Smooth muscle cell (in vitro differentiated cells): ENCODE measurements at regions not wholly inside any gene's neighbourhood (a gene's known extent, or its start where the extent isn't known, plus 50 kb on each side); places are given as distances from the start of the nearest gene placed in this dataset.

ENCODE experiments used
- DNase-seq: peaks from one replicate; lab custom pipeline; 2025; ENCODE audit not compliant: unreplicated experiment; lab: John Stamatoyannopoulos, UW
- H2AFZ ChIP-seq: fragments of 200-600 bp; sonication (generic); 2 replicates; pipeline ENCODE4 v1.6.0; 2016; ENCODE audit warnings: antibody characterized with exemption, low read depth, mild to moderate bottlenecking
- H3F3A ChIP-seq: fragments of 200-600 bp; sonication (generic); 2 replicates; pipeline ENCODE4 v1.6.0; 2017; ENCODE audit warnings: antibody characterized with exemption, low read depth
- H3K27ac ChIP-seq: fragments of 200-600 bp; sonication (generic); 2 replicates; pipeline ENCODE4 v1.5.1; 2016; ENCODE audit warnings: low read depth, mild to moderate bottlenecking
- H3K27me3 ChIP-seq: fragments of 200-600 bp; sonication (generic); 2 replicates; pipeline ENCODE4 v1.6.1; 2016; ENCODE audit warnings: low read depth, mild to moderate bottlenecking
- H3K36me3 ChIP-seq: fragments of 200-600 bp; sonication (generic); 2 replicates; pipeline ENCODE4 v1.5.1; 2016; ENCODE audit warnings: low read depth
- H3K4me1 ChIP-seq: fragments of 200-600 bp; sonication (generic); 2 replicates; pipeline ENCODE4 v1.5.1; 2016; ENCODE audit warnings: low read depth
- H3K4me2 ChIP-seq: fragments of 200-600 bp; sonication (generic); 2 replicates; pipeline ENCODE4 v1.6.0; 2016; ENCODE audit warnings: mild to moderate bottlenecking
- H3K4me3 ChIP-seq: fragments of 200-600 bp; sonication (generic); 2 replicates; pipeline ENCODE4 v1.5.1; 2016; ENCODE audit warnings: mild to moderate bottlenecking
- H3K79me2 ChIP-seq: fragments of 200-600 bp; sonication (generic); 2 replicates; pipeline ENCODE4 v1.6.0; 2016; ENCODE audit warnings: low read depth, mild to moderate bottlenecking
- H3K9ac ChIP-seq: fragments of 200-600 bp; sonication (generic); 2 replicates; pipeline ENCODE4 v1.6.0; 2016; ENCODE audit warnings: low read depth
- H3K9me3 ChIP-seq: fragments of 200-600 bp; sonication (generic); replicated peaks from 2 replicates; pipeline ENCODE4 v1.5.1; 2016; ENCODE audit warnings: low read depth
- H4K20me1 ChIP-seq: fragments of 200-600 bp; sonication (generic); 2 replicates; pipeline ENCODE4 v1.6.0; 2016; ENCODE audit warnings: low read depth
- WGBS: methylation state at CpG from one replicate; pipeline ENCODE4 v1.1.7; 2016; ENCODE audit warnings: low lambda C conversion rate; 5-methylcytosine and 5-hydroxymethylcytosine counted together
- TF ChIP-seq, protein P1 (sequence below): fragments of 200-600 bp; sonication (generic); IDR thresholded peaks from 2 replicates; pipeline ENCODE4 v1.5.1; 2017; ENCODE audit warnings: borderline replicate concordance, mild to moderate bottlenecking, antibody characterized with exemption; ENCODE audit not compliant: insufficient read depth, poor library complexity, severe bottlenecking

GRCh38 chr4:23455456-23456158 is 434.2 kb downstream of the PPARGC1A start:
- TF ChIP-seq, protein P1, sequence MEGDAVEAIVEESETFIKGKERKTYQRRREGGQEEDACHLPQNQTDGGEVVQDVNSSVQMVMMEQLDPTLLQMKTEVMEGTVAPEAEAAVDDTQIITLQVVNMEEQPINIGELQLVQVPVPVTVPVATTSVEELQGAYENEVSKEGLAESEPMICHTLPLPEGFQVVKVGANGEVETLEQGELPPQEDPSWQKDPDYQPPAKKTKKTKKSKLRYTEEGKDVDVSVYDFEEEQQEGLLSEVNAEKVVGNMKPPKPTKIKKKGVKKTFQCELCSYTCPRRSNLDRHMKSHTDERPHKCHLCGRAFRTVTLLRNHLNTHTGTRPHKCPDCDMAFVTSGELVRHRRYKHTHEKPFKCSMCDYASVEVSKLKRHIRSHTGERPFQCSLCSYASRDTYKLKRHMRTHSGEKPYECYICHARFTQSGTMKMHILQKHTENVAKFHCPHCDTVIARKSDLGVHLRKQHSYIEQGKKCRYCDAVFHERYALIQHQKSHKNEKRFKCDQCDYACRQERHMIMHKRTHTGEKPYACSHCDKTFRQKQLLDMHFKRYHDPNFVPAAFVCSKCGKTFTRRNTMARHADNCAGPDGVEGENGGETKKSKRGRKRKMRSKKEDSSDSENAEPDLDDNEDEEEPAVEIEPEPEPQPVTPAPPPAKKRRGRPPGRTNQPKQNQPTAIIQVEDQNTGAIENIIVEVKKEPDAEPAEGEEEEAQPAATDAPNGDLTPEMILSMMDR = no peak
- no peaks in the 10 kb centered on the region for H3F3A ChIP-seq
- no peaks in the 10 kb centered on the region for H3K4me1 ChIP-seq
- no peaks in the 10 kb centered on the region for H3K36me3 ChIP-seq
- no peak overlapping the region for H3K4me3 ChIP-seq
- no peaks in the 10 kb centered on the region for H3K79me2 ChIP-seq
- H3K9me3 ChIP-seq = no peaks in the 10 kb centered on the region
- no peak overlapping the region for H2AFZ ChIP-seq
- H3K27ac ChIP-seq = no peak overlapping the region
- H3K27me3 ChIP-seq = no peaks in the 10 kb centered on the region
- DNase-seq = no peak
- WGBS = 27% methylated on average over 5 of the region's 5 CpGs
- no peaks in the 10 kb centered on the region for H4K20me1 ChIP-seq
- no peak overlapping the region for H3K9ac ChIP-seq
- peak overlapping the region; percentile 14 for H3K4me2 ChIP-seq

GRCh38 chr4:23441530-23442069 is 448.2 kb downstream of the PPARGC1A start:
- Histone ChIP-seq H3K4me3 (no peak overlapping the region), H3K9me3 (no peaks in the 10 kb centered on the region), H3K36me3 (no peaks in the 10 kb centered on the region), H3K27me3 (no peaks in the 10 kb centered on the region), H3K27ac (no peak overlapping the region), H4K20me1 (no peaks in the 10 kb centered on the region), H3K79me2 (no peaks in the 10 kb centered on the region), H3F3A (no peaks in the 10 kb centered on the region), H3K4me1 (no peaks in the 10 kb centered on the region), H3K4me2 (no peak overlapping the region), H3K9ac (no peak overlapping the region), H2AFZ (no peak overlapping the region)
- 81% methylated on average over 1 of the region's 1 CpG for WGBS
- DNase-seq = no peak
- TF ChIP-seq, protein P1 = no peak

DNA sequence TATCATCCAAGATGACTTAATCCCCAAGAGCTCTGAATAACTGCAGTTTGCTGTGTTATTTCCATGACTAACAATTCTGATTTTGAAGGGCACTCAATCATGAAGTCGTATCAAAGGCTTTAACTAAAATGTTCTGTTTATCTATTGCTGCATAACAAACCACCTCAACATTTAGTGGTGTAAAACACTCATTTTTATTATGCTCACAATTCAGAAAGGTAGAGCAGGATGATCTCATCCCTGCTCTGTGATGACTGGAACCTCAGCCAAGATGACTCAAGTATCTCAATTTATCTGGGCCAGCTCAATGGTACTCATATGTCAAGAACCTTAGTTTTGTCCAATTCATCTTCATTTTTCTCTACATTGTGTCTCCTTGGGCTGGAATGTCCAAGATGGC is 451.1 kb downstream of the PPARGC1A start:
- no peaks in the 10 kb centered on the region for H3K79me2 ChIP-seq
- H3K27me3 ChIP-seq = no peaks in the 10 kb centered on the region
- TF ChIP-seq, protein P1 = no peak
- no peak overlapping the region for H3K27ac ChIP-seq
- H3K9me3 ChIP-seq = no peaks in the 10 kb centered on the region
- H3K9ac ChIP-seq = no peak overlapping the region
- no peak overlapping the region for H3K4me3 ChIP-seq
- H3K4me1 ChIP-seq = no peaks in the 10 kb centered on the region
- no peak overlapping the region for H2AFZ ChIP-seq
- WGBS = 96% methylated on average over 1 of the region's 1 CpG
- no peak overlapping the region for H3K4me2 ChIP-seq
- H3K36me3 ChIP-seq = no peaks in the 10 kb centered on the region
- DNase-seq = no peak
- H4K20me1 ChIP-seq = no peaks in the 10 kb centered on the region
- no peaks in the 10 kb centered on the region for H3F3A ChIP-seq

DNA sequence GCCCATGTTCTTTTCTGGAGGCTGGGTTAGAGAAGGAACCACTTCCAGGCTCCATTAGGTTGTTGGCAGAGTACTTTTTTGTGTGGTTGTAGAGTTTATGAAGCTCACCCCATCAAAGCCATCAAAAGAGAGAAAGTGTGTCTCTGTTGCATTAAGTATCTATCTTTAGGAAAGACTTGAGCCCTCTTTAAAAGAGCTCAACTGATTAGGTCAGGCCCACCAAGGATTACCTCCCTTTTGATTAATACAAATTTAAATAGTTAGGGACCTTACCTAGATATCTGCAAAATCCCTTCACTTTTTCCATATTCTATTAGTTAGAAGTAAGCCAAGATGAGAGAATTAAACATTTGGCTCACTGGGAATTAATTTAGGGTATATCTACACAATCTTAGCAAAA is 460.4 kb downstream of the PPARGC1A start:
- no peak overlapping the region for H3K4me2 ChIP-seq
- H3K27me3 ChIP-seq = no peaks in the 10 kb centered on the region
- H3K4me1 ChIP-seq = no peaks in the 10 kb centered on the region
- H3F3A ChIP-seq = no peaks in the 10 kb centered on the region
- no peak for DNase-seq
- no peaks in the 10 kb centered on the region for H3K79me2 ChIP-seq
- H3K9me3 ChIP-seq = no peaks in the 10 kb centered on the region
- no peaks in the 10 kb centered on the region for H4K20me1 ChIP-seq
- no peak overlapping the region for H3K9ac ChIP-seq
- no peak overlapping the region for H3K4me3 ChIP-seq
- TF ChIP-seq, protein P1 = no peak
- H3K36me3 ChIP-seq = no peaks in the 10 kb centered on the region
- no peak overlapping the region for H3K27ac ChIP-seq
- no peak overlapping the region for H2AFZ ChIP-seq
